Loucy (cell line): ENCODE measurements at regions not wholly inside any gene's neighbourhood (a gene's known extent, or its start where the extent isn't known, plus 50 kb on each side); places are given as distances from the start of the nearest gene placed in this dataset.
"Not testable (repeated sequence)": the region's sequence is repeated elsewhere in the genome, so short reads cannot be mapped to it uniquely, and the experiment has no call there.

Source experiments
- CTCF ChIP-seq: fragments of 200-600 bp; sonication (generic); conservative IDR thresholded peaks from 2 replicates; pipeline ENCODE4 v1.5.1; 2014; ENCODE audit warnings: mild to moderate bottlenecking, antibody characterized with exemption, low read length
- EZH2phosphoT487 ChIP-seq: fragments of 200-600 bp; IDR thresholded peaks from 2 replicates; pipeline ENCODE4 v1.6.1; 2018; ENCODE audit warnings: antibody characterized with exemption, mild to moderate bottlenecking, moderate library complexity, borderline replicate concordance

- not testable (repeated sequence) for TF ChIP-seq CTCF, EZH2phosphoT487
Measured at GRCh38 chr7:73170415-73170814, 84.6 kb upstream of the SPDYE9 start.
